ENCODE measurements at regions not wholly inside any gene's neighbourhood (a gene's known extent, or its start where the extent isn't known, plus 50 kb on each side); places are given as distances from the start of the nearest gene placed in this dataset.

DNA sequence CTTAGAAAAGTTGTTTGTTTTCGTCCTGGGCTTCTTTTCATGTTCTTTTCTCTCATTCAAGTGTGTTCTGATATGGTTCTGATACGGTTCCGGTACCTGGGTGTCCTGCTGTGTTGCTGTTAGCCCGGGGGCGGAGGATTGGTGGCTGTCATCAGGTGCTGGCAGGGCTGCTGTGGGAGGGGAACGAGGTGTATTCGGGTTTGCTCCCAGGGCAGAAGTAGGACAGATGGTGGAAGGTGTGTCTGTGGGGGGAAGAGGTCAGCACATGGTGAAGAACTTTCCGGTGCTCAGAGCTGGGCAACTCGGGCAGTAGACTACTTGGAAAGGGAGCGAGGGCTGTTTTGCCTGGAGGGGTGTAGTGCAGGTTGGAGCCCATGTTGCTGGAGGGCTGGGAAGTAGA, 70.2 kb downstream of the SLC25A47 start:
- 88 to 92% methylated on average over 10 of the region's 10 CpGs for WGBS, 2 donors
- no peaks in the 10 kb centered on the region for H3K9me3 ChIP-seq
- DNase-seq (ENCODE audit: low spot score in 2 of 2): no peak
- peaks cover 0 to 10% (median 0%) of the 10 kb centered on the region in 3 donors for H3K36me3 ChIP-seq
- H3K4me1 ChIP-seq: peaks cover 0 to 16% (median 0%) of the 10 kb centered on the region in 4 donors
- no peak overlapping the region for H3K27ac ChIP-seq
- H3K27me3 ChIP-seq: no peaks in the 10 kb centered on the region
- TF ChIP-seq, protein P1, sequence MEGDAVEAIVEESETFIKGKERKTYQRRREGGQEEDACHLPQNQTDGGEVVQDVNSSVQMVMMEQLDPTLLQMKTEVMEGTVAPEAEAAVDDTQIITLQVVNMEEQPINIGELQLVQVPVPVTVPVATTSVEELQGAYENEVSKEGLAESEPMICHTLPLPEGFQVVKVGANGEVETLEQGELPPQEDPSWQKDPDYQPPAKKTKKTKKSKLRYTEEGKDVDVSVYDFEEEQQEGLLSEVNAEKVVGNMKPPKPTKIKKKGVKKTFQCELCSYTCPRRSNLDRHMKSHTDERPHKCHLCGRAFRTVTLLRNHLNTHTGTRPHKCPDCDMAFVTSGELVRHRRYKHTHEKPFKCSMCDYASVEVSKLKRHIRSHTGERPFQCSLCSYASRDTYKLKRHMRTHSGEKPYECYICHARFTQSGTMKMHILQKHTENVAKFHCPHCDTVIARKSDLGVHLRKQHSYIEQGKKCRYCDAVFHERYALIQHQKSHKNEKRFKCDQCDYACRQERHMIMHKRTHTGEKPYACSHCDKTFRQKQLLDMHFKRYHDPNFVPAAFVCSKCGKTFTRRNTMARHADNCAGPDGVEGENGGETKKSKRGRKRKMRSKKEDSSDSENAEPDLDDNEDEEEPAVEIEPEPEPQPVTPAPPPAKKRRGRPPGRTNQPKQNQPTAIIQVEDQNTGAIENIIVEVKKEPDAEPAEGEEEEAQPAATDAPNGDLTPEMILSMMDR (IDR thresholded peaks at IDR 0.05): no peak
- TF ChIP-seq EP300 (IDR thresholded peaks at IDR 0.05): no peak
- TF ChIP-seq POLR2A (IDR thresholded peaks at IDR 0.05): no peak
- no peak overlapping the region for H3K4me3 ChIP-seq

DNA sequence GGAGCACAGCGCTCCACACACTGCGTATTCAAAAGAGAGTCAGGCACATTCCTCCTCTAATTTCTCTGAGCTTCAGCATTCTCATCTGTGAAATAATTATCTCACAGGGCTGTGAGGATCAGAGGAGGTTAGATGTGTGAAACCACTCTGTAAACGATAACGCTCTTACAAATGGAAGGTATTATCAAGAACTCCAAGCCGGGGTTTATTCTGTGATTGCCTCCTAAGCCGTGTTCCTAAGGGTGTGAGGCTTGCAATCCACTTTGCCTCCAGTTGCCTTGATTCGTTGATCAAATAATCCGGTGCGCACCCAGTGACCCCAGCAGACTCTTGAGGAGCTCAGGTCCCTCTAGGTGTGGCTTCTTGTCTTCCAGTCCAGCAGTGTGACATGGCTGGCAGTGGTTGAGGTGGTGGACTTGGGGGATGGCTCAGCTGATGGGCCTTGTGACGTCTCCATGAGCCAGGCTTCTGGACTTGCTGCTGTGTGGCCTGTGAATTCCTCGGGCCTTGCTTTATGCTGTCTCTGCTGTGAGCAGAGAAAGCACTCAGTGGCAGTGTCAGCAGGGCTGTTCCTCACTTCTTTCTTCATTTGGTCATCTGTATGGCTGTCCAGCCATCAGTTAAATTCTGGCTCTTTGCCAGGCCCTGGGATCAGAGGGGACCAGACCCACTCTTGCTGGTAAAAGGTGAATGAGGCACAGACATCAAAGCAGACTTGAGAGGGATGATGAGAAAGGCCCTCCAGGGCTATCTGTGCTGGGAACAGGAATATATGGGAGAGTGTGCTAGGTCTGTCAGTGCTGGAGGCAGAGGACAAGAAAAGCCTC, 71.0 kb downstream of the SLC25A47 start:
- 90 to 91% methylated on average over 11 of the region's 11 CpGs for WGBS, 2 donors
- H3K36me3 ChIP-seq: peaks cover 0 to 10% (median 0%) of the 10 kb centered on the region in 3 donors
- no peaks in the 10 kb centered on the region for H3K27me3 ChIP-seq
- H3K9me3 ChIP-seq: no peaks in the 10 kb centered on the region
- H3K4me1 ChIP-seq: peaks cover 0 to 16% (median 0%) of the 10 kb centered on the region in 4 donors
- no peak for DNase-seq (ENCODE audit: low spot score in 2 of 2)
- no peak for TF ChIP-seq POLR2A (IDR thresholded peaks at IDR 0.05)
- TF ChIP-seq, protein P1 (IDR thresholded peaks at IDR 0.05): no peak
- TF ChIP-seq EP300 (IDR thresholded peaks at IDR 0.05): no peak
- H3K27ac ChIP-seq: no peak overlapping the region
- no peak overlapping the region for H3K4me3 ChIP-seq

DNA sequence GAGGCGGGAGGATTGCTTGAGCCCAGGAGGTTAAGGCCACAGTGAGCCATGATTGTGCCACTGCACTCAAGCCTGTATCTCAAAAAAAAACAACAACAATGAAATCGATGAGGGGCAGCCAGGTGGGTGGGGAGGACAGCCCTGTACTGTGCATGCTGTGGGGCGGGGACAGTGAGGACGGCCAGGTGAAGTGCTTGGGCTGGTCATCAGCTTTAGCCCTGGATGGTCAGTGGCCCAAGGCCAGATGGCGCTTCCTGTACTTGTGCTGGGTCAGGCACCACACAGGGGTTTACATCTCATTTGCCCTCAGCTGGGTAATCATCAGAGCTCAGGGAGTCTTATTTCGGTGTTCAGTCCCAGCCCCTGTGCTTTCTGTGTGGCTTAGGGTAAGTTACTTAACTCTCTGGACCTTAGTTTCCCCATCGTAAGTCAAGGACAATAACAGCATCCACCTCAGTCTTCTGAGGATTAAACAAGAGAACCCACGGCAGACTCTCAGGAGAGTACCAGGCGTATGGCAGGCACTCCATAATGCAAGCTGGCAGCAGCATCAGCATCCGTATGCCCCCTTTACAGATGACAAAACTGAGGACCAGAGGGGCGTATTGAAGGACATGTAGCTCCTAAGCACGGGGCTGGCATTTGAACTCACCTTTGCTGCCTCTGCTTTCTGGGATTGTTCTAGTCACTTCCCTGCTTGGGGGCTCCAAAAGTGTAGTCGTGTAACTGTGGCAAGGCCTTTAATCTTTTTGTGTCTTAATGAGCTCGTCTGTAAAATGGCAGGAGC, 71.9 kb downstream of the SLC25A47 start:
- Histone ChIP-seq H3K27ac (no peak overlapping the region), H3K9me3 (no peaks in the 10 kb centered on the region), H3K27me3 (no peaks in the 10 kb centered on the region), H3K4me3 (no peak overlapping the region), H3K36me3 (peaks cover 0 to 10% (median 0%) of the 10 kb centered on the region in 3 donors), H3K4me1 (peaks cover 0 to 11% (median 0%) of the 10 kb centered on the region in 4 donors)
- WGBS, 2 donors: 90% methylated on average over 14 of the region's 14 CpGs
- no peak for DNase-seq (ENCODE audit: low spot score in 2 of 2)
- TF ChIP-seq POLR2A (IDR thresholded peaks at IDR 0.05) (no peak), EP300 (IDR thresholded peaks at IDR 0.05) (no peak)
- TF ChIP-seq, protein P1 (IDR thresholded peaks at IDR 0.05): no peak

DNA sequence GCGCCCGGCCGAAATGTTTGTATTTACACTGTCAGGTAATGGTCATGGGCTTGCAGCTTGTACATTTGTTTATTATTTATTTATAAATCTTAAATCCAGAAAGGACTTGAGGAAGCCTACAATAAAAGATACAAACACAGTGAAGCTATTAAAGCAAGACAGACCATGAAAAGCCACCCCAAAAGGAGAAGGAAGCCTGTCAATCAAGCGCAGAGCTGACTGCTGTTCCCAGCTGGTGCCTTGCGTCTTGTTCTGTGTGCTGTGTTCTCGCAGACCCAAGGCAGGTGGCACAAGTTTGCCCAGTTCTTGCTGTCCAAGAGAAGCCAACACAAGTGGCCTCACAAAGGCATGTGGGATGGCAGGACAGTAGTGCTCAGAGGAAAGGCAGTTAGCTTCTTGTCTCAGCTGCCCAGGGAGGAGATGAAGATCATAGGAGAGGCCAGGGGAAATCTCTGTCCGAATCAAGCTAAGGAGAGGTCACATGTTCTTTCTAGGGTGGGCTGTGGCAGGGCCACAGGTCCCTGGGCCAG, 73.2 kb downstream of the SLC25A47 start:
- Histone ChIP-seq H3K4me1 (peaks cover 0 to 8% (median 0%) of the 10 kb centered on the region in 4 donors), H3K27me3 (no peaks in the 10 kb centered on the region), H3K36me3 (peaks cover 0 to 10% (median 0%) of the 10 kb centered on the region in 3 donors), H3K9me3 (no peaks in the 10 kb centered on the region), H3K4me3 (no peak overlapping the region), H3K27ac (no peak overlapping the region)
- TF ChIP-seq EP300 (IDR thresholded peaks at IDR 0.05) (no peak), POLR2A (IDR thresholded peaks at IDR 0.05) (no peak)
- TF ChIP-seq, protein P1 (IDR thresholded peaks at IDR 0.05): no peak
- DNase-seq (ENCODE audit: low spot score in 2 of 2): no peak
- 91 to 96% methylated on average over 7 of the region's 7 CpGs for WGBS, 2 donors

Measured in tibial nerve (tissue), 4 donors.